GM18505 (cell line): ENCODE measurements at regions not wholly inside any gene's neighbourhood (a gene's known extent, or its start where the extent isn't known, plus 50 kb on each side); places are given as distances from the start of the nearest gene placed in this dataset.
"Not testable (repeated sequence)": the region's sequence is repeated elsewhere in the genome, so short reads cannot be mapped to it uniquely, and the experiment has no call there.

ENCODE experiments used
- ATAC-seq: cut with Tn5 transposase; IDR thresholded peaks from one replicate; pipeline ENCODE4 v1.9.1; 2021; ENCODE audit not compliant: unreplicated experiment
- POLR2A ChIP-seq: IDR thresholded peaks from 4 replicates; pipeline ENCODE4 v1.6.1; 2011; ENCODE audit warnings: borderline replicate concordance; ENCODE audit not compliant: insufficient read depth, insufficient read length; ENCODE audit errors: extremely low read depth

DNA sequence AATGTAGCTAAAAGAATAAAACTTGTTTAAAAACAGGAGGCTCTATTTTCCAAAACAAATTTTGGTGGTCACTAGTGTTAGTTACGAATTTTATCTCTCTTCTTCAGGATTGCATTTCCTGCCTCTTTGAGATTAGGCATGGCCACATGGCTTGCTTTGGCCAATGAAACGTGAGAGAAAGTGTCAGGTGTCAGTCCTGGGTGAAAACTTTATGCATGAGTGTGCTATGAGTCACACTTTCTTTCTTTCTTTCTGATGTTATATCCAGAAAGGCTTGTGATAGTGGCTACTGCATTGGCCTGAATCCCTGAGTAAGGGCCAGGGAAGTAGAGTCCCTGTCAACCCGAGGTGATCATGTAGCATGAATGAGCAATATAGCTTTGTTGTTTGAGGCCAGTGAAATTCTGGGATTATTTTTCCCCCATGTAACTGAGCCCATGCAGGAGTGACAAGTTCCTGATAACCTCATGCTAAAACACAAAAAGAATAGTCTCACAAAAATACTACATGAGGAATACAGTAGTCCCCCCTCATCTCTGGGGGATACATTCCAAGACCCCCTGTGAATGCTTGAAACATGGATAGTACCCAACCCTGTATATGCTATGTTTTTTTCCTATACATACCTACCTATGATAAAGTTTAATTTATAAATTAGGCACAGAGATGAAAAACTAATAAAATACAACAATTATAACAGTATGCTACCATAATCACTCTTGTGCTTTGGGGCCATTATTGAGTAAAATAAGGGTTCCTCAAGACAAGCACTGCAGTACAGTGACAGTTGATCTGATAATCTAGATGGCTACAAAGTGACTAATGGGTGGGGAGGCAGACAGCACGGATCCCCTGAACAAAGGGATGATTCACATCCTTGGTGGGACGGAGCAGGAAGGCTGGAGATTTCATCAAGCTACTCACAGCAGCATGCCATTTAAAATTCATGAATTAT is 109.5 kb downstream of the CDC42EP3 start:
- no peak for TF ChIP-seq POLR2A
- peak; percentile 45 for ATAC-seq

DNA sequence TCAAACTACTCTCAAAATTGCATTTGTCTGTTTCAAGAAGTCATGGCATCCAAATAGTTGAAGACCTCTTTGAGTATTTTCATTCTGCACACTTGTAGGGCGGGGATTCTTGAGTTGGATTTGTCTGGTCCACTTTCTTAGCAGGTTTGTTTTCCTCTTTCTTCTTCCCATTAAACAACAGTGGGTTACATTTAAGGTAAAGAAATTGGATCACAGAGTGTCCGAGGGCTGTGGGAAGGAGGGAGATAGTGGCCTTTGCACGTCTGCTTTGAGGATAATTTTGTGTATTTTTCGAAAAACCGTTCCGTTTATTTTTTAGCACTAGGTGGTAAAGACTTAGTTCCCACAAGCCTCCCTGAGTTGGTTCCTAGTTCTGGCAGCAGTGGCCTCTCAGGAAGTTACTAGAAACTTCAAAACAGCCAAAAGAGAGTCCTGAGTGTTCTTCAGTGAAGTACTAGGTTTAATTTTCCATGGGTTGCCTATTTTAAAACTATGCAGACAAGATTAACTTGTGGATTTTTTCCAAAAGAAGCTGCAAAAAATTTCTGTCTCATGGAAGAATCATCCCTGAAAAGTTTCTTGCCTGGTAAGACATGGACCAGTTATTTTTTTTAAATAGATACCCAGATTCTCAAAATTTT is 107.9 kb downstream of the CDC42EP3 start:
- ATAC-seq = no peak
- TF ChIP-seq POLR2A = no peak

DNA sequence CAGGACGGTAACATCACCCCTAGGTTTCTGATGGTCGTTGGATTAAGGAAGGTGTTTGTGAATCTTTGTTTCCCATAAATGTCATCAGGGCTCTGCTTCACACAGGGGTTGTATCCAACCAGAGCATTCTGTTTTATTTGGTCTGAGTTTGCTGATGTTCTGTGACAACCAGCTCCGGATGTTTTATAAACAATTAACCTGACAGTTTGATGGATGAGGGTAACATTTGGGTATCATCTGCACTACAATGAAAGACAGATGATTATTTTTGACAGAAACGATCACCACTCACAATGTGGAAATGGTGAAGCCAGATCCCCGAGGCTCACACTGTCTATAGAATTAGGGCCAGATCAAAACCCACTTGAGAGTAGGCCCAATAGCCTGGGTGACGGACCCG is 107.1 kb downstream of the CDC42EP3 start:
- ATAC-seq = no peak
- no peak for TF ChIP-seq POLR2A

DNA sequence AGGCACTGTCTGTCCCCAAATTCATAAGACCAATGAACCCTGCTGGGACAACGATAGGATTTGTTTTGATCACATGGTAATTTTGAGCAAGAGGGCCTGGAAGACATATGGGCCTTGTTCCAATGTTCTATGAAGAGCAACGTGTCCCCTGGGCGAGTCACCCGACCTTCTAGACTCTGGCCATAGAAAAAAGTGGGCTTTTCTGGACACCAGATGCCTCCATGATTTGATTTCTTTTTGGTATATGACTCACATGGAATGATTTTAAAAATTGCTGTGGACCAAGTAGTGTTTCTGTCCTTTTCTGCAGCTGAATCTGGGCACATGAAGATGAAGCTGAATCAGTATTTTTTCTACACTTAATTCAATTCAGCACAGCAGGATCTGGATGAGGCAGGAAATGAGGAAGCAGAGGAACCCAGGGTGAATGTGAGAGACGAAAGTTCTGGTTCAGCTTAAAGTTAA is 104.9 kb downstream of the CDC42EP3 start:
- no peak for TF ChIP-seq POLR2A

DNA sequence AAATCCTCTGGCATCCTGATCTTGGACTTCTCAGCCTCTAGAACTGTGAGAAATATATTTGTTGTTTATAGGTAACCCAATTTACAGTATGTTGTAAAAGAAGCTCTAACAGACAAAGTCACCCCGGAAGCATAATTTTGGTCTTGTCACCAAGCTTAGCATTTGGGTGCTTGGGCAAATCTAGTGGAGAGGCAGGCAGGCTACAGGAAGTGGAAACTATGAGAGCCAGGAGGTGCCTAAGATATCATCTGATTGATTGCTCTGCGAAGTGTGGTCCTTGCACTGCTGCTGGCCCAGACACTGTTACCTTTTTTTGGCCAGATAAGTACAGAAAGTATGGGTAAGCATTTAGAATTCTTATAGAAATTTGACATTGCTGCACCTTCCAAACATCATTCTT is 102.9 kb downstream of the CDC42EP3 start:
- no peak for TF ChIP-seq POLR2A
- no peak for ATAC-seq

More for the DNA sequence above, 104.9 kb downstream of the CDC42EP3 start:
- ATAC-seq = no peak

DNA sequence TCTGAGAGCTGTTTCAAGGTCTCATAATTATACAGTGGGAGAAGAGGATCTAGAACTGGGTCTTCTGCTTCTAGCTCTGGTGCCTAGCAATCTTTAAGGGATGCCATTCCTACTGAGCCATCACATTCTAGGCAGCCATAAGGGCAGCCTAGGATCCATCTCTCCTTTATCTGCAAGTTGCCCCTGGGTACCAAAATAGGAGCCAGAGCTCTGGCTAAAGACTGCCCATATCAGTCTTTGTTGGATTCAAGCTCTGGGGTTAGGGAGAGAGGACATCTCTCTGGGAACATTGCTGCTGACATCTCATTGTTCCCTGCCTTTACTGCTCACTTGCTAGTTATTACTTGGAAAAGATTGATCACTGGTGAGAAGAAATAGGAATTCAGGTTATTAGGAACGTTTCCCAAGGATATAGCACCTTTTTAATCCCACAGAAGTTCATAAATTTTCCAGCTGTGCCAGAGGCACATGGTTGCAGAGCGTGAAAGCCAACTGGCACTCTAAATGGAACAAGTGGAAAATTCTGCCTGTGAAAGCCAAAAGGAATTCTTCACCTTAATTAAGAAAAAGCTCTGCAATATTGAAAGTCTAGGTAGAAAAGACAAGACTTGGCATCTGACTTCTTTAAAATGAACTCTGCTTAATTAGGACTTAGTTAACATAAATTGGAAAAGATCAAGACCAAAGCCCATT is 102.2 kb downstream of the CDC42EP3 start:
- no peak for TF ChIP-seq POLR2A
- no peak for ATAC-seq

DNA sequence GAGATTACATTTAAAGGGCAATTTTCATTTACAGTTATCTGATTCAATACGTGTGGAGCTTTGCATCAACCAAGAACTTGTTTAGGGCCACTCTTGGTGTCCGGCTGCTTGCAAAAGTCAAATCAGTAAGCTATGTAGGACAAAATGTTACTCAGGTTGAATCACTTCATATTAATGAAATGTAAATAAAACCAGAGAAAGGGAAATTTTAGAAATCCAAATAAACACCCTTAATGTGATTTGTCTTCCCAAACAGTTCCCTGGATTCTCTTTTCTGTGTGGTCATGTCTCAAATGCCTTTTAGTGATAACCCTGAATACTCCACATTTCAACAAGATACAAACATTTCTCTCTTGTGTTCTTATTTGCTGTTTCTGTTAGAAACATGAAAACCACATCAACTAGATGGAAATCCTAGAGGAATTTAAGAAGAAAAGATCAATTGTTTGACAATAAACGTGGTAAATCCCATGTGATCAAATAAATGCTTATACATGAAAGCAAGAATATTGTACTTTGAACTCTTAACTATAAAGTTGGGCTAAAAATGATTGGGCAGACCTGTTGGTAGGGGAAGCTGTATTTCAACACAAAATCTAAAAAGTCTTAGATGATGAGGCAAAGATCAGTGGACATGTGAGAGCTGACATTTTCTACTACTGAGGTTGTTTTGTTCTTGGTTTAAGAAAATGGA is 101.3 kb downstream of the CDC42EP3 start:
- no peak for TF ChIP-seq POLR2A
- ATAC-seq = no peak

DNA sequence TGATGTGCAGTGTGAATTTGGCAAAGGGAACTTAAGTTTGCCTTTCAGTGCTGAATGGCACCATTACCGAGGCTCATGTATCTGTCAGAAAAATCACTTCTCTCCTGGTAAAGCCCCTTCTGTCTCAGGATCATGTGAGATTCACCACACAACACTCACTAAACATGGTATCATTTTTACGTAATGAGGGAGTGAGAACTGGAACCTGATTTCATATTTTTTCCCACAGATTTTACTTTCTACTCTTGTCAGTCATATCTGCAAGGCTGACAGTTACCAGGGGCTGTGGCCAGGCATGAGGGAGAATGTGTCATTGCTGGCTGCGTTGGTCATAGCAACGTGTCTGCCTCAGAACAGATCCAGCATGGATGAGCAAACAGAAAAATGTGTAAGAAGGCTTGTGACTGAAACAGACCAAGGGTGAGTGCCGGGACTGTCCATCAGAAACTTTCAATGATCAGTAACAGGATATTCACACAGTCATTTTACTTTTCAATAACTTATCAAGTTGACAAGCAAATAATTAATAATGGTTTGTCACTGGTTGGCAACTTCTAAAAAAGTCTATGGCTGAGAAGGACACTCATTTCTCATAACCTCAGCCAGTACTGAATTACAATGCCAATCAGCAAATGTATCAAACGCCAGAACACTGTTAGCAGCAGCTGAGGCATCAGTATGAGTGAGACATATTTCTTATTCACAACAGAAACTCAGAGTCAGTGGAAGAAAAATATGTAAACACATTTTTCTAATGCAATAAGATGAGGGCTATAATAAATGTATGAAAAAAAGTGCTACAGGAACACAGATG is 100.5 kb downstream of the CDC42EP3 start:
- ATAC-seq = peak; percentile 90
- TF ChIP-seq POLR2A = no peak

DNA sequence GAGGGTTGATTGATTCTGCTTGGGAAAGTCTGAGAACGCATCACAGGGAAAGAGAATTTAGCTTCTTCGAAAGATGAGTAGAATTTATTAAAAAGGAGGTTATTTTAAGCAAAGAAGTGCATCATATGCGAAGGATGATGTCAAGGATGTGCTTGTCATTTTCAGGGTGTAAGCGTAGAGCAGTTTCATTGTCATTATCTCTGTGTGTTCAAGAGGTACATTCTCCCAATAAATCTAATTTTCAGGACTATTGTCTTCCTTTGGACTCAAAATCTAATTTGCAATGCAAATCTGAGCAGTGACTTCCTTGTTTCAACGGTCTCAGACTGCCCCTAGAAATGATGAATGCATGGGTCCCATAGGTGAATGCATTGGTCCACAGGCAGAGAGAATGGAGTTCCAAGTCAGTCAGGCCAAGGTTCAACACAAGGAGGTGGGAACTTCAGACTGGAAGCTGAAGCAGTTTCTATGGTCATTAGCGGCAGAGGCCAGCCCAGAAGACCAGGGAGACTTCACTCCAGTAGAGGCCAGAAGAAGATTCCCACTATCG is 99.8 kb downstream of the CDC42EP3 start:
- no peak for ATAC-seq
- no peak for TF ChIP-seq POLR2A

DNA sequence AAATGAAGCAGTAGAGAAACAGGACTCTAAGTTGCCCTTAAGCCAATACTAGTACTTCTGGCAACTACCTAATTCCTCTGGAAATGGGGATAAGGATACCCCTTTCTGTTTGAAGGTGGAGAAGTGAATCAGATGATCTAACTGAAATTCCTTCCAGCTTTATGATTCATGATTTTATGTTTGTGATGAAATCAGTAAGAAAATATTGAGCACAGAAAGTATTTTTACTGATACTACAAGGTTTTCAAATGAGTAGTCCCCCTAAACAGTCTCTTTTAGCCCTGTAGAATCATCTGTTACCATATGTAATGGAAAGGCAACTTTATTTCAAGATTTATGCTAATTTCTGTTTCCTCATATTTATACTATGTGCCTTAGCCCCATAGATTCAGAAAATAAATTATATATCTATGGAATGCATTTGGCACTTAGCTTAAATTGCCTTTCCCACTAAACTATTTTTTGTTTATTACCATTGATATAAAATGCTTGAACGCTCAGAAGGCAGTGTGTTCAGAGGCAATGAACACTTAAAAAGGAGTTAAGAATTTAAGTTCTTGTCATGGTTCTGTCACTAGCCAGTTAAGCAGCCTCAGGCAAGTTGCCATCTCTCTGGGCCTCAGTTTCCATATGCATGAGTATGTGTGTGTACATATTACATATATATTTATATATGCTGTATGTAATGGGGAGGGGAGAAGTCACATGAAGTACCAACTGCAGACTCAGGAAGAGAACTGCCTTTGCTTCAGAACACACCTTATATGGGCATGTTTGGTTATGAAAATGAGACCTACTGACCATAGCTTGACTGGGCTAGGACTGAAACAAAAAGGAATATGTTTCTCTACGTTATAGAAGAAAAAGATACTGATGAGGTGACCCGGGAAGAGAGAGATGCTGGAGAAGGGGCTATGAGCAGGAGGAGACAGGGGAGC is 97.7 kb downstream of the CDC42EP3 start:
- ATAC-seq = peak; percentile 42
- TF ChIP-seq POLR2A = no peak

DNA sequence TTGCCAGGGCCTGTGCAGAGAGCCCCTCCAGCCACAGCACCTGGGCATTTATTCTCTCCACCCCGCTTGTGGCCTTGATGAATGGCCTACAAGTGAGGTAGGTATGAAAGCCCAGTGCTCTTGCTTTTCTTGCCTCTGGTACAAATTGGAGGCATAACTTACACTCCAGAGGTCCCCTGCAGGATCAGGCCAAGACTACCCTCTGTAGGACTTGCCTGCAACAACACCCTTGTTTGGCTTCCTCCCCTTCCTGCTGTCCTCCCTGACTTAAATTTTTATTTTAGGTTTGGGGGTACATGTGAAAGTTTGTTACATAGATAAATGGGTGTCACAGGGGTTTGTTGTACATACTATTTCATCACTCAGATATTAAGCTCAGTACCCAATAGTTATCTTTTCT is 95.7 kb downstream of the CDC42EP3 start:
- no peak for TF ChIP-seq POLR2A
- ATAC-seq = no peak

DNA sequence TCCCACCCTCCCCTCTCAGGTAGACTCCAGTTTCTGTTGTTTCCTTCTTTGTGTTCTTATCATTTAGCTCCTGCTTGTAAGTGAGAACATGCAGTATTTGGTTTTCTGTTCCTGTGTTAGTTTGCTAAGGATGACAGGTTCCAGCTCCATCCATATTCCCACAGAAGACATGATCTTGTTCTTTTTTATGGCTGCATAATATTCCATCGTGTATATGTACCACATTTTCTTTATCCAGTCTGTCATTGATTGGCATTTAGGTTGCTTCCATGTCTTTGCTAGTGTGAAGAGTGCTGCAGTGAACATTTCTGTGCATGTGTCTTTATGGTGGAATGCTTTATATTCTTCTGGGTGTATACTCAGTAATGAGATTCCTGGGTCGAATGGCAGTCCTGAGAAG is 95.2 kb downstream of the CDC42EP3 start:
- not testable (repeated sequence) for ATAC-seq
